Astrocyte (in vitro differentiated cells and primary cell): ENCODE measurements at regions not wholly inside any gene's neighbourhood (a gene's known extent, or its start where the extent isn't known, plus 50 kb on each side); places are given as distances from the start of the nearest gene placed in this dataset.

Source experiments
- DNase-seq: peaks from one replicate; pipeline ENCODE4 v3.0.0-alpha.2; 2010; ENCODE audit warnings: low read depth
- FAIRE-seq: peaks from 2 replicates; lab custom pipeline; 2011; peaks lifted over from hg19 to GRCh38; lab: Jason Lieb, UNC
- H2AFZ ChIP-seq: 2 replicates; pipeline ENCODE4 v1.6.0; 2012; ENCODE audit warnings: low read depth, low read length, inconsistent platforms
- H3K27ac ChIP-seq: 2 replicates; pipeline ENCODE4 v1.5.1; 2011; ENCODE audit warnings: low read depth, low read length, inconsistent platforms
- H3K27me3 ChIP-seq: 2 replicates; pipeline ENCODE4 v1.6.0; 2011; ENCODE audit warnings: low read length, inconsistent platforms; ENCODE audit not compliant: insufficient read depth
- H3K36me3 ChIP-seq: 2 replicates; pipeline ENCODE4 v1.5.1; 2011; ENCODE audit warnings: low read length, inconsistent platforms; ENCODE audit not compliant: insufficient read depth
- H3K4me1 ChIP-seq: 2 replicates; pipeline ENCODE4 v1.5.1; 2011; ENCODE audit warnings: low read length, inconsistent platforms; ENCODE audit not compliant: insufficient read depth
- H3K4me2 ChIP-seq: 2 replicates; pipeline ENCODE4 v1.6.0; 2012; ENCODE audit warnings: low read length, inconsistent platforms
- H3K4me3 ChIP-seq: 2 replicates; pipeline ENCODE4 v1.5.1; 2011; ENCODE audit warnings: low read depth, mild to moderate bottlenecking, low read length, inconsistent platforms; ENCODE audit not compliant: insufficient read depth
- H3K79me2 ChIP-seq: 2 replicates; pipeline ENCODE4 v1.6.0; 2012; ENCODE audit warnings: mild to moderate bottlenecking, low read length, inconsistent platforms; ENCODE audit not compliant: insufficient read depth
- H3K9ac ChIP-seq: 2 replicates; pipeline ENCODE4 v1.6.0; 2012; ENCODE audit warnings: mild to moderate bottlenecking, low read length, inconsistent platforms
- H3K9me3 ChIP-seq: 2 replicates; pipeline ENCODE4 v1.5.1; 2012; ENCODE audit warnings: low read depth, mild to moderate bottlenecking, low read length, inconsistent platforms; ENCODE audit not compliant: insufficient read depth
- H4K20me1 ChIP-seq: 2 replicates; pipeline ENCODE4 v1.6.0; 2012; ENCODE audit warnings: low read length, inconsistent platforms; ENCODE audit not compliant: insufficient read depth
- H3K27ac Mint-ChIP-seq: one replicate; pipeline ENCODE4 v1.8.0; 2021; ENCODE audit warnings: mild to moderate bottlenecking, mixed read lengths; ENCODE audit not compliant: unreplicated experiment
- H3K27me3 Mint-ChIP-seq: one replicate; pipeline ENCODE4 v1.8.0; 2021; ENCODE audit warnings: low read depth, mixed read lengths; ENCODE audit not compliant: unreplicated experiment
- H3K36me3 Mint-ChIP-seq: one replicate; pipeline ENCODE4 v1.8.0; 2021; ENCODE audit warnings: low read depth, mixed read lengths; ENCODE audit not compliant: unreplicated experiment
- H3K4me1 Mint-ChIP-seq: one replicate; pipeline ENCODE4 v1.8.0; 2021; ENCODE audit warnings: low read depth, mixed read lengths; ENCODE audit not compliant: unreplicated experiment
- H3K4me3 Mint-ChIP-seq: one replicate; pipeline ENCODE4 v1.8.0; 2021; ENCODE audit warnings: mild to moderate bottlenecking, moderate library complexity, mixed read lengths; ENCODE audit not compliant: unreplicated experiment
- H3K9me3 Mint-ChIP-seq: one replicate; pipeline ENCODE4 v1.8.0; 2021; ENCODE audit warnings: mild to moderate bottlenecking, mixed read lengths; ENCODE audit not compliant: unreplicated experiment
- EZH2 ChIP-seq: IDR thresholded peaks from 2 replicates; pipeline ENCODE4 v1.6.1; 2012; ENCODE audit warnings: mild to moderate bottlenecking, low read length, inconsistent platforms; ENCODE audit not compliant: insufficient read depth
- TF ChIP-seq, protein P1 (sequence below): IDR thresholded peaks from 2 replicates; pipeline ENCODE4 v1.5.1; 2011; ENCODE audit warnings: low read depth, mild to moderate bottlenecking, inconsistent platforms, low read length, moderate library complexity; ENCODE audit not compliant: insufficient read depth

DNA sequence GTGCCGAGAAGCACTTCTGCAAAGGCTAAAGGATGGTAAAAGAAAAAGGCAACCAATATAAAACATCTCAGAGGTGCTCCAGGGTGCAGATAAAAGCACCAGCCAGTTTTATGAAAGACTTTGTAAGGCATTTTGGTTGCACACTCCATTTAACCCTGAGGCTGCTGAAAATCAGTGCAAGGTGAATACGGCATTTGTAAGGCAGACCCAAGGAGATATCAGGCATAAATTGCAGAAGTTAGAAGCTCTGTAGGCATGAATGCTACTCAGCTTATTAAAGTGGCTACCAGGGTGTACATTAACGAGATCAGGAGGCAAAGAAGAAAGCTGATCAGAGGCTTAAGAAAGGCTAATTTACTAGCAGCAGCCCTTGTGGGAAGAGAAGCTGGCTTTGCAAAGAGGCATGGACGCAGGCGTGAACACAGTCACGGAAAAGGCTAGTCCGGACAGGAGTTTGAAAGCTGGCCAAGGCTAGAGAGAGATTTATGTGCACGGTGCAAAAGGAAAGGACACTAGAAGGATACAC is 99.6 kb downstream of the ZNF429 start:
- peaks cover 3% of the 10 kb centered on the region for H3K9me3 Mint-ChIP-seq
- Histone ChIP-seq H3K4me2 (peak overlapping the region; percentile 77), H3K9ac (peak overlapping the region; percentile 30), H3K79me2 (no peaks in the 10 kb centered on the region), H3K27ac (no peak overlapping the region), H4K20me1 (no peaks in the 10 kb centered on the region), H3K4me1 (no peaks in the 10 kb centered on the region), H2AFZ (peak overlapping the region; percentile 49), H3K9me3 (no peaks in the 10 kb centered on the region), H3K36me3 (no peaks in the 10 kb centered on the region), H3K4me3 (peak overlapping the region; percentile 33), H3K27me3 (no peaks in the 10 kb centered on the region)
- H3K4me3 Mint-ChIP-seq = peak overlapping the region; percentile 75
- no peak for TF ChIP-seq EZH2
- TF ChIP-seq, protein P1, sequence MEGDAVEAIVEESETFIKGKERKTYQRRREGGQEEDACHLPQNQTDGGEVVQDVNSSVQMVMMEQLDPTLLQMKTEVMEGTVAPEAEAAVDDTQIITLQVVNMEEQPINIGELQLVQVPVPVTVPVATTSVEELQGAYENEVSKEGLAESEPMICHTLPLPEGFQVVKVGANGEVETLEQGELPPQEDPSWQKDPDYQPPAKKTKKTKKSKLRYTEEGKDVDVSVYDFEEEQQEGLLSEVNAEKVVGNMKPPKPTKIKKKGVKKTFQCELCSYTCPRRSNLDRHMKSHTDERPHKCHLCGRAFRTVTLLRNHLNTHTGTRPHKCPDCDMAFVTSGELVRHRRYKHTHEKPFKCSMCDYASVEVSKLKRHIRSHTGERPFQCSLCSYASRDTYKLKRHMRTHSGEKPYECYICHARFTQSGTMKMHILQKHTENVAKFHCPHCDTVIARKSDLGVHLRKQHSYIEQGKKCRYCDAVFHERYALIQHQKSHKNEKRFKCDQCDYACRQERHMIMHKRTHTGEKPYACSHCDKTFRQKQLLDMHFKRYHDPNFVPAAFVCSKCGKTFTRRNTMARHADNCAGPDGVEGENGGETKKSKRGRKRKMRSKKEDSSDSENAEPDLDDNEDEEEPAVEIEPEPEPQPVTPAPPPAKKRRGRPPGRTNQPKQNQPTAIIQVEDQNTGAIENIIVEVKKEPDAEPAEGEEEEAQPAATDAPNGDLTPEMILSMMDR = no peak
- H3K36me3 Mint-ChIP-seq = no peaks in the 10 kb centered on the region
- no peaks in the 10 kb centered on the region for H3K27me3 Mint-ChIP-seq
- DNase-seq (peak; percentile 13), FAIRE-seq (no peak)
- H3K4me1 Mint-ChIP-seq = peaks cover 7% of the 10 kb centered on the region
- H3K27ac Mint-ChIP-seq = peak overlapping the region; percentile 81
